ENCODE measurements at regions not wholly inside any gene's neighbourhood (a gene's known extent, or its start where the extent isn't known, plus 50 kb on each side); places are given as distances from the start of the nearest gene placed in this dataset.

GRCh38 chr9:82736126-82736525, 326.8 kb downstream of the RASEF start:
- no peak for TF ChIP-seq CTCF (IDR thresholded peaks at IDR 0.05; ENCODE audit: low read depth, low read length, poor library complexity, severe bottlenecking)
- no peak for TF ChIP-seq EZH2phosphoT487 (IDR thresholded peaks at IDR 0.05; ENCODE audit: borderline replicate concordance, low read length)

Data from DOHH2 (cell line).